HG03280 (cell line): ENCODE measurements at regions not wholly inside any gene's neighbourhood (a gene's known extent, or its start where the extent isn't known, plus 50 kb on each side); places are given as distances from the start of the nearest gene placed in this dataset.
"Not testable (repeated sequence)": the region's sequence is repeated elsewhere in the genome, so short reads cannot be mapped to it uniquely, and the experiment has no call there.

Experiments used
- ATAC-seq: cut with Tn5 transposase; IDR thresholded peaks from one replicate; pipeline ENCODE4 v1.9.1; 2021; ENCODE audit warnings: mild to moderate bottlenecking, moderate library complexity; ENCODE audit not compliant: unreplicated experiment

DNA sequence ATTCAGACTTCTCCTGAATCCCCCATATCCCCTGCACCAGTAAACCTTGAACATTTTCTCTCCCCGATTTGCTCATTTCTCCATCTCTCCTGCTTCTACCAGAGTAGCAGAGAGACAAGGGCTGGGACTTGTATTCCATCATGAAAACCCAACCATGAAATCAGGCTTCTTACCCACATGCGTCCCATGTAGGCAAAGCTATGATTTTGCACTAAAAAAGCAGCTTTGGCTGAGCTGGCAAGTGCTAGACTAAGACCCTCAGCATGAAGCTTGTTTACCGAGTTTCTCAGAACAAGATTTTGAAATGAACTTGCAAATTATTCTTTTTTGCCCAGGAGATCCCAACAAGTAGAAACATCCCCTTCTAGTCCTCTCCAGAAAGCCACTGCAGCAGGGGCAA, 80.3 kb upstream of the RFLNA start:
- ATAC-seq = no peak

DNA sequence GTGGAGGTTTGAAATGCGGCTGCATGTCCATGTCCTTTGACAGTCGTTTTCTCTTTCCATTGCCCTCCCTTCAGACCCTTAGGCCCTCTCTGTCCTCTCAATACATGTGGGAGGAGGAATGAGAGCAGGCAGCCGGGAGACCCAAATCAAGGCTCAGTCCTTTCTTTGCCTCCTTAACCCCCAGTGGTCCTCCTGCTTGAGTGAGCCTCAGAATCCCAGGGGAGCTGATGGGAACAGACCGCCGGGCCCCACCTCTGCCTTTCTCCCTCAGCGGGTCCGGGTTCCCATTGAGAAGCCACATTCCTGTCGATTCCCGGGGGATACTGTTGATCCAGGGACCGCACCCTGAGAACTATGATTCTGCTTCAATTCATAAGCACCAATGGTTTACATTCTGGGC, 77.9 kb upstream of the RFLNA start:
- no peak for ATAC-seq

DNA sequence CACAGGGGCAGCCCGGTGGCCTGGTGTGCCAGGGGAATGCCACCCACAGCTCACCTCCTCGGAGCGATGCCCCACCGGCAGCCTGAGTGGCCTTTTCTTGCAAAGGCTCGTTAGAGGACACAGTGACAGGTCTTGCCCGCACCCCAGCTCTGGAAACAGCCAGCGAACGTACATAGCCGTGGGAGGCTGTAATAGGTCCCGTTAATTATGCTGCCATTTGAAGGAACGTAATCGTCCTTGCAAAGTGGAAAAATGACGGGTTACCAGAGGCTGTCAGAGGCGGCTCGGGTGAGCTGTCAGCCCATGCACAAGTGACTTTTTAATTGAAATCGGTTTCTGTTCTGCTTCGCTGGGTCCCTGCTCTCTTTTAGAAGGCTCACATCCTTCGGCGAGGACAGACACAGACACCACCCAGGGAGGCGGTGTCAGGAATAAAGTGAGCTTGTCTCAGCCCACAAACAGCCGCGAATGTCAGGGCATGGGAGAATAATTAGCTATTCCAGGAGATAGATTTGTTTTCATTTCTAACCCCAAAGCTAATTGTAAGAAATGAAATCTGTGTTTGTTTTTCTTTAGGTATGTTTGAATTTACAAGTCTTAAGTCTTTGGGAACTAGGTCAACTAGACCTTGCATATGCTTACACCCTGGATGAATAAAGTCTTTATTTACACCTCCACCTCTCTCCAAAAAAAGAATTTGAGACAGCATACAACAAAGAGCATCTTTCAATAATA, 77.2 kb upstream of the RFLNA start:
- ATAC-seq = no peak

DNA sequence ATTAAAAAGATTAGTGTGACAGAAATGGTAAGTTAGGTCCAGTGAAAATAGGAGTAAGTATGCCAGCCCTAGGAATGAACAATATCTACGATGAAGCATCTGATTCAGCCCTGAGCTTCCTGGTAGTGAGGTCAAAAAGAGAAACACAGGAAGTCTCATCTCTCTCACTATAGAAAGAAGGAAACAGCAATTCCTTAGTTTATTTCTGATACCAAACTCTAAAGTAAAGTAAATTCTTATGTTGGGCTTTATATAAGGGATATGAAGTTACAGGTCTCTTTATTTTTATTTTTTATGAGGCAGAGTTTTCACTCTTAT, 76.7 kb upstream of the RFLNA start:
- ATAC-seq = no peak

DNA sequence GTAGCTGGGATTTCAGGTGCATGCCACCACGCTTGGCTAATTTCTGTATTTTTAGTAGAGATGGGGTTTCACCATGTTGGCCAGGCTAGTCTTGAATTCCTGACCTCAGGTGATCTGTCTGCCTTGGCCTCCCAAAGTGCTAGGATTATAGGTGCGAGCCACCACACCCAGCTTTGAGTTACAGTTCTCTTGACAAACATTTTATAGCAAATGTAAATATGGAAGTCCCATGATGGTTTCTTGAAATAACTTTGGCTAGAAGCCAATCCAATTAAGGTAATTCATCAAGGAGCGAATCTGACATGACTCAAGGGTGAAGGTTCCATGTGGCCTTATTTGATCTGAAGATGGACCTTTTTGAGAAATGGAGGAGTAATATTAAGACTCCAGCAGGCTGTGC, 76.2 kb upstream of the RFLNA start:
- ATAC-seq = not testable (repeated sequence)

DNA sequence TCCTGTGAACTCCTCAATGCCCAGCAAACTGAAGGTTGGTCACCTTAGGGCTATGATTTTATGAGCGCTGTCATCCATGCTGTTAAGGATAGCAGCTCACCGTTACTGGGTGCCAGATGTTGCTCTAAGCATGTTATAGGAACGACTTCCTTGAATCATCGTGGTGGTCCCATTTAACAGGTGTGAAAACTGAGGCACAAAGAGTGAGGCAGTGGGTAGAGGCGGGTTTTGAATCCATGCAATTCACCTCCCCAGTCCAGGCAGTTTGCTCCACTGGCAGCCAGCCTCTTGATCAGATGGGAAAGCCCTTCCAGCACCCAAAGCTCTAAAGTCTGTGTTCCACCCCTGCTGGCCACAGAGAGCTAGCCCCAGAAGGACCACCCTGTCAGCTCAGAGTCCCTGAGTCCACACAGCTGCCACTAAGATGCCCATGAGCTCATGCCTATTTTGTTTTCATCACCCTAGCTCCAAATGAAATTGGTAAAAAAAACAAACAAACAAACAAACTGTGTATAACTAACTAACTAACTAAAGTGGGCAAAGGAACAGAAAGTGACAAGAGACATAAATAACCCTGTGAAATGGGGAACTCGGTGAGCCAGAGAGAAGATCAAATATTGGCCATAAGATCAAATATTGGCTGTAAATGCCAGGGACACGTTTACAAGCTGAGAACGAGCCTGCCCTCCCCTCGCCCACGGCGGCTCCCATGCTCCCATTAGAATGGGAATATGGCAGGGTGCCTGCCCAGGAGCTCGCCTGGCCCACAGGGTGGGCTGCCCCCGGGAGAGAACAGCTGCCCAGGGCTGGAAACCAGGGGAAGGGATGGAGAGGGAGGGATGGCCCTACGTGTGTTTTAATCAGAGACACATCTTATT, 72.3 kb upstream of the RFLNA start:
- no peak for ATAC-seq

DNA sequence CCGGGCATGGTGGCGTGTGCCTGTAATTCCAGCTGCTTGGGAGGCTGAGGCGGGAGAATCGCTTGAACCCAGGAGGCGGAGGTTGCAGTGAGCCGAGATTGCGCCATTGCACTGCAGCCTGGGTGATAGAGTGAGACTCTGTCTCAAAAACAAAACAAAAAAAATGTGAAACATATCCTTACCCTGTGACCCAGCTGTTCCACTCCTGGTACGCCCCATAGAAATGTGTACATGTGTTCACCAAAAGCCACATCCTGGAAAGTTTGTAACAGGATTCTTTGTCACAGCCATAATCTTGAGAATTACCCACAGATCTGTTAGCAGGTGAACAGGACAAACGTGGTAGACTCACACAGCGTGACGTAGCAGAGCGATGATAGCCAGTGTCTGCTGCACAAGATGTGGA, 71.2 kb upstream of the RFLNA start:
- not testable (repeated sequence) for ATAC-seq

DNA sequence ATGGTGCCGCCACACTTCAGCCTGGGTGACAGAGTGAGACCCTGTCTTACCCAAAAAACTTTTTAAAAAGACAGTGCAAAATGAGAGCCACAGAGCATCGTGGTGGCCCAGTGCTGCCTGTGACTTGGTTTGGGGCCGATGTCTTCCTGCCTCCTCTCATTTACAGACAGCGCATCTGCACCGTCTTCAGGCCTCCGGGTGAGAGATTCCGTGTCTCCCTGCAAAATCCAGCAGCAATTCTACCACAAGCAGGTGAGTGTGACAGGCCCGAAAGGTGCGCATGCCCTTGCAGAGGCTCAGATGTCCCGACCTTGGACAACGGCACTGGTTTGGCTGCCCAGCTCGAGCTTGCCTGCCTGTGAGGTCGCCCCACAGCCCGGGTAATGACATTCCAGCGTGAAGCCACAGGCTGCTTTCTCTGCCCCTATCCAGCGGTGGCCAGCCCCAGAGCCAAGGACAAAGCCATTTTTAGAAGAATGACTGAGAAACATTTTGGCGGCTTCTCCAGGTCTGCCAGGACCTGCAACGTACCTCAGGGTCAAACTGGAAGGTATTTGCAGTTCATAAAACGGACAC, 70.3 kb upstream of the RFLNA start:
- ATAC-seq = no peak

DNA sequence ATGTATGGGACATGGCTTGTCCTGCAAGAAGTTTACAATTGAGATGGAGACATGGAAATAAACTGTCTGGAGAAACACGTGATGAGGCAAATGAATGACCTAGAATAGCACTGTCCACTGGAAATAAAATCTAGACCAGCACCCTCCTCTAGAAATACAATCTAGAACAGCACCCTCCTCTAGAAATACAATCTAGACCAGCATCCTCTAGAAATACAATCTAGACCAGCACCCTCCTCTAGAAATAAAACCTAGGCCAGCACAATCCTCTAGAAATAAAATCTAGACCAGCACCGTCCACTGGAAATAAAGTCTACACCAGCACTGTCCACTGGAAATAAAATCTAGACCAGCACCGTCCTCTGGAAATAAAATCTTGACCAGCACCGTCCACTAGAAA, 69.2 kb upstream of the RFLNA start:
- ATAC-seq = no peak

DNA sequence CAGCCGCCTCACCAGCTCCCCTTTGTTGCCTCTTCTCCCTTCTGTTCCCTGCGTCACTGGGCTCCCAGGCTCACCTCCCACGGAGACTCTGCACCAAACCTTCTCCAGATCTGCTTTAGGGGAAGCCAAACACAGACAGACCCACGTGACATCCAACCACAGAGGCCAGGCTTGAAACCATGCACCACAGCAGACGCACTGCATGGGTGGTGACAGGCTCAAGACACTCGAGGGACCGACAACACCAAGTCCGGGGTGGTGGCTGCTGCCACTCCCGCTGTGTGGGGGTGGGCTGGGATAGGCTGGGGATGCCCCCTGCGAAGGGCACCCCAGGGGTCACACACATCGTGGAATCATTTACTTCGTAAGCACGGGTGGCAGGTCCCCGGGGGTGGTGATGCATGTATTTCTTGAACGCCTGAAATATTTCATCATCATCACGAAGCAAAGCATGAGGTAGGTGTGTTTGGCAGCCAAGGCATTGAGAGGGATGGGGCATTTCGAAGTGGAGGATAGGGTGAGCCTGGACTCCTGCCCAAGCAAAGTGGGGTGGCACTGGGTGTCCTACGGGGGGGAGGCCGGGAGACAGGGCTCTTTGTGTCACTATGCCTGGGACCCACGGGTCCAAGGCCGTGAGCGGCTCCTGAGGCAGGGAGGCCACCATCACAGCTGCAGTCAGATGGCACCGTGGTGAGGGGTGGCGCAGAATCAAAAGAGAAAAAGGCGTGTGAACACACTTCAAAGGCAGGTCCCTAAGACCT, 66.8 kb upstream of the RFLNA start:
- ATAC-seq = no peak

DNA sequence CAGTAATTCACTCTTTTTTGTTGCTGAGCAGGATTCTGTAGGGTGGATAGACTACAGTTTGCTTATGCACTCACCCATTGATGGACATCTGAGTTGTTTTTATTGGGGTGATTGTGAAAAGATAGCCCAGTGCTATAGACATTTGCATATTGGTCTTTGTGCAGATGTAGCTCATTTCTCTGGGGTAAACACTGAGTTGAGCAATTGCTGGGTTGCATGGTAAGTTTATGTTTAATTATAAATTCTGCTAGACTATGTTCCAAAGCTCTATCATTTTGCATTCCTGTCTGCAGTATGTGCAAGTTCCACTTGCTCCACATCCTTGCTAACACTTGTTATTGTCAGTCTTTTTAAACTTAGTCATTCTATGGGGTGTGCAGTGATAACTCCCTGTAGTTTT, 65.4 kb upstream of the RFLNA start:
- no peak for ATAC-seq

DNA sequence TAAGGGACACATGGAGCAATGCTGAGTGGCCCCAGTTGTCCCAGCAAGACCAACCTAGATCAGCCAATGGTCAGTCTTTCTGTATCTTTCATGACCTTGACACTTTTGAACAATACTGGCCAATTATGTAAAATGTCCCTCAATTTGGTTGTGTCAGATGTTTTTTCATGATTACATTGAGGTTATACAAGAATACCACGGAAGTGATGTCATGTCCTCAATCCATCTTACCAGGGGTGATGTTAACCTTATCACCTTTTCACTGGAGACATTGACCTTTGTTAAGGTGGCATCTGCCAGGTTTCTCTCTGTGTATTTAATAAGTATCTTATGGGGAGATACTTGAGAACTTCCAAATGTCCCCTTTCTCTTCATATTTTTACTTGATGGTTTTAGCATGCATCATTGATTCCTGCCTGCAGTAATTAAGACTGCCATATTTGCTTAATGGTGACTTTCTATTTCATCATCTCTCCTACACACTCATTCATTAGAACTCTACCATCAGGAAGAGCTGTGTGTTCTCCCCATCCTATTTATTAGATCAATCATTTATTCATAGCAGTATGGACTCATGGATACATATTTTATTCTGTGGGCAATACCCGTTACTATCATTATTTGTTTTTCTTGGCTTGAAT, 64.7 kb upstream of the RFLNA start:
- no peak for ATAC-seq

DNA sequence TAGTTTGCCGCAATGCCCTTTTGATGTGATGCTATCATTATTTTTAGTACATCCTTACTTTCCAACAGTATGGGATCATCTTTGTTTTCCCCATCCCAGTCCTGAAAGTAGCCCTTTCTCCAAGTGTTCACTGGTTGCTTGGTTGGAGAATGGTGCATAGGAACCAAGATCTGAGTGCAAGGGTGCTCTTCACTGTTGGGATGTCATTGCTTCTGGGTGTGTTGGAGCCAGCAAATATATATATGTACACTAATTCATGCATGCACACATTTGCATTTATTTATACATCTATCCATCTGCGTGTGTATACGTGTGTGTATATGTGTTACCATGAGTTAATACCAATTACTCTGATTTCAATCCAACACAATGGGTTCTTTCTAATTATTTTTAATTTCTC, 64.1 kb upstream of the RFLNA start:
- no peak for ATAC-seq

DNA sequence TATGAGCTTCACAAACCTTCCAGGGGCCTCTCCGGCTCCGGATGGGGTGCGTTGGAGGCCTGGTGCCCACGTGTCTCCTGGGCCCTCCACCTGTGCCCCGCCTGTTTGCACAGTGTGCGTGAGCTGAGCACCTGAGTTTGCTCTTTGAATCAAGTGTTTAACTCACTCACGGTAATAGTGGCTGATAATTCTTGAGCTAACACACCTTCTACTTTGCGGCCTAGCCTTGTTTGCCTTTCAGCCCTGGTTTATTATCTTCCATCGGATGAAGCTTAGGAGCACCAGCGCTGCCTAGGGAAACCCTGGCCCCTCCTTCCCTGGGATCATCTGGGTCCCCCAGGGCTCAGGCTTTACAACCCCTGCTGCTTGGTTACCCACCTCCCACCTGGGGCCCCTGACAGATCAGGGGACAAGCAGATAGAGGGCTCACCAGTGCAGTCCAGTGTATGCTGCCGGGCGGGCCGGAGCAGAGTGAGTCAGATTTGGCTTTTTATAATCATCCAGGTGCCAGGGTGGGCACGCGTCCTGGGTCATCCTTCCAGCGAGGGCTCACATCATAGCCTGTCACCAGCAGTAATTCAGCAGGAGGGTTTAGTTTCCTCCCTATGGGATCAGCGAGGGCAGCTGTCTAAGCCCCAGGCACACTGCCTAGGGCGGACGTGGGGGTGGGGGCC, 62.8 kb upstream of the RFLNA start:
- no peak for ATAC-seq

DNA sequence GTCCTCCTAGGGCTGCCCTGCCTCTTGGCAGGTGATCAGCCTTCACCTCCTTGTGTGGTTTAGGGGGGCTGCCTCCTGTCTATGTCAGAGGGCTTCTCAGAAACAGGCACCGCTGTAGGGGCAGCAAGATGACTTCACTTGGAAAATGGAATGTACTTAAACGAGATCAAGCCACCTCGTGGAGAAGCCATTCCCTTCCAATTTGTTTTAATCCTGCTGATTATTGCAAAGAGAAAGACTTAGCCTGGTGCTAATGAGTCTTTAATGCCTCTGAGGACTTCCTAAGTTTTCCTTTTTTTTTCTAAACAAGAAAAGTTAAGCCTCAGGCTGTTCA, 62.3 kb upstream of the RFLNA start:
- no peak for ATAC-seq

DNA sequence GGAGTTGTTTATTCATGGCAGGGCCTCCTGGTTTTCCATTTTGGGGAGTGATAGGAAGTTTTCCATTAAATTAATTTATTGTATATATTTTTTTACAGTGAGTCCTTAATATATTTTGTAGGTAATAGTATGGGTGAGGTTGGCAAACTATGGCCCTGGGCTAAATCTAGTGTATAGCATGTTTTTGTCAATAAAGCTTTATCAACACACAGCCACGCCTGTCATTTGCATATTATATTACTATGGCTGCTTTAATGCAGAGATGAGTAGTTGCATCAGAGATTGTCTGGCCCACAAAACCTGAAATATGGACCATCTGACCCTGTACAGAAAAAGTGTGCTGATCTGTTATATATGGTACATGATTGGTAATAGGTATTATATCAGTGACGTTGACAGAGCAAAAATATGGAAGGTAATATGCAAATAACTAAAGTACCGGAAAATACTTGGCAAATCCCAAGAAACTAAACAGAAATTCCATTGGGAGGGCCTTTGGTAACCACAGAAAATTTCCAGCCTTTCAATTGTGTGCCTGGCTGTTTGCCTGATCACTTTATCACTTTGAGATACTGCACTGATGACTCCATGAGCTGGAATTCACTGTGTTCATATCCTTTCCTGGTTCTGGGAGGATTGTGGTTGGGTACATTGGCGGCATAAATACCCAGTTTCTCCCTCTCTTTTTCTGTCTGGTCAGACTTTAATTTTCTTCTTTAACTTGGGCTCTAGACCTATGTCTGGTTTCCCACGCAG, 61.7 kb upstream of the RFLNA start:
- no peak for ATAC-seq

DNA sequence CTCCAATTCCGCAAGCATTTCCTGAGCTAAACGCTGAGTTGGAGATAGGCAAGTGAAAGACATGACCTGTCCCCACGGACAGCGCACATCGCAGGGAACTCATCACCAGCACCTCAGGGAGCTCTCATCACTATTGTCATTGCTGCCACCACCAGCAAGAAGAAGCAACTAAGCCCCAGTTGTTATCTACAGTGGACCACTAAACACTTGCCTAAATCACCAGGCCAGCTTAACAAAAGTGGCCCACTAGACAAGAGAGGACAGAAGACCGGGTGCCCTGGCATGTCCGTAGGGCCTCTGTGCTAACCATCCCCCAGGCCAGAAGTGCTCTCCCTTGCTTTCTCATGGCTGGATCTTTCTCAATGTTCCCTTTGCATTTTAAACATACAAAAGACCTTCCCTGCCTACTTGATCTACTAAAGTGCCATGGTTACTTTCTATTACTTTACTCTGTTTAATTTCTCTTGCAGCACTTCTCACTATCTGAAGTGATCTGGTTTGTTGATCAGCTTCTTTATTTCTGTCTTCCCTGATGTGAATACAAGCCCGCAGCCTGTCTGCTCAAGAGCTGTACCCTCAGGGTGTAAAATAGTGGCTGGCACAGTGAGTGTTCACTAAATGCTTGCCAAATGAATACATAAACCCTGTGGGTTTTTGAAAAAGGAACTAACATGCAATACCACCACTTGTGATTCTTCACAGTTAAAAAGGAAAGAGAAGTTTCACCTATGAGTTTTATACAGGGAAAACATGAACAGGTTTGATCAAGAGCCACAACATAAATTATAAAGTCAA, 60.9 kb upstream of the RFLNA start:
- ATAC-seq = no peak

DNA sequence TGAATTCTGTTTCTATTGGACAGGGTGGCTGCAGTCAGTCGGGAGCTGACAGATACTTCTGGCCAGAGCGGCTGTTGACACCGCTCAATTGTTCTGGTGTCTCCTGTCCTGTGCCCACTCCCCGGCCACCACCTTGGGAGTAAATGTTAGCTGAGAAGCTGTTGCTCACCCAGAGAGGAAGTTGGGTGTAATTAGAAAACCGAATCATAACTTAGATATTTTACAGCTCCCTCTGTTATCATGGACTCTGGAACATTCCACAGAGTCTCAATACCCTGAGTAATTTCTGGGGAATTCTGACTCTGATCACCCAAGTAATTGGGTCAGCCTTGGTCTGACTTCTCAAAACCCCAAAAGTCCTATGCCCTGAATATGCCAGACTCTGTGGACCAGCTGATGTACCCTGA, 58.3 kb upstream of the RFLNA start:
- ATAC-seq = no peak

DNA sequence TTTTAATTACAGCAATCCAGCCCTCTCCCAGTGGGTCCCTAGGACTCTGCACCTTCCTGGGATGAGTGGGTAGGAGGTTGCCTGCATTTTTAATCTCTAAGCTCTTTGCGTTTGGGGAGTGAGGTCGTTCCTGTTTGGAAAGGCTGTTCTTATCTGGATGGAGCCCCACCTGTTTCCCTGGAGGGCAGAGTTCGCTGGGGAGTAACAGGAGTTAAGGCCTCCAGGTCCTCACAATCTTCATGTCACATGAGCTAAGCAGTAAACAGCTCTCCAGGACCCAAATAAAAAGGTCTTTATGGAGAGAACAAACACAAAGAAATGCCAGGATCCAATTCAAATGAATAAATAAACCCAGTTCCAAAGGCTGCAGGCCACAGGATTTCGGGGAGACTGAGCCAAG, 56.0 kb upstream of the RFLNA start:
- no peak for ATAC-seq
